ENCODE measurements at regions not wholly inside any gene's neighbourhood (a gene's known extent, or its start where the extent isn't known, plus 50 kb on each side); places are given as distances from the start of the nearest gene placed in this dataset.

GRCh38 chr5:8394965-8395364 lies 526.0 kb downstream of the MTRR start:
- ChIA-PET CTCF (interaction anchor here (1.5 kb wide), 1 partner anchor 301 kb away, joined by 3 read pairs; no protein-coding TSS in a partner anchor), POLR2A (no interaction called here)
- WGBS (ENCODE audit: missing lambda C conversion rate) = 16% methylated on average over 5 of the region's 5 CpGs
- H3K4me3 ChIP-seq = no peak overlapping the region
- ATAC-seq = no peak
- no peak for TF ChIP-seq CBX2 (IDR thresholded peaks at IDR 0.05; ENCODE audit: borderline replicate concordance, low read depth)
- TF ChIP-seq RAD21 (conservative IDR thresholded peaks at IDR 0.05 in 1 of 2, IDR thresholded peaks at IDR 0.05 in 1 of 2) = no peak
- TF ChIP-seq HES2 (IDR thresholded peaks at IDR 0.05) = no peak
- no peak for TF ChIP-seq CEBPB (IDR thresholded peaks at IDR 0.05)
- no peak for TF ChIP-seq RCOR1 (IDR thresholded peaks at IDR 0.05; ENCODE audit: low read depth, low read length)
- TF ChIP-seq SMC3 (IDR thresholded peaks at IDR 0.05) = no peak
- TF ChIP-seq ATOH8 (CRISPR knock-in tag; IDR thresholded peaks at IDR 0.05; ENCODE audit: low read depth) = no peak
- no peak for FAIRE-seq
- no peaks in the 10 kb centered on the region for H3K9me3 ChIP-seq
- no peaks in the 10 kb centered on the region for H3K4me1 ChIP-seq
- H3K4me2 ChIP-seq = no peak overlapping the region
- H3K27ac ChIP-seq = no peak overlapping the region
- DNase-seq (ENCODE audit: low read depth in 1 of 2, low spot score in 1 of 2) = no peak

- DNase-seq (ENCODE audit: low read depth in 1 of 2, low spot score in 1 of 2) = no peak
- H3K4me1 ChIP-seq = no peaks in the 10 kb centered on the region
- no peak for FAIRE-seq
- 3% methylated on average over 1 of the region's 1 CpG for WGBS (ENCODE audit: missing lambda C conversion rate)
- ChIA-PET POLR2A (no interaction called here), CTCF (interaction anchor here (0.7 to 1.5 kb wide), 2 partner anchors 302 to 468 kb away, joined by 3 read pairs; no protein-coding TSS in a partner anchor)
- no peak for ATAC-seq
- TF ChIP-seq ZFP36 (IDR thresholded peaks at IDR 0.05; ENCODE audit: borderline replicate concordance, partially characterized antibody) = no peak
- no peak for TF ChIP-seq ZNF302 (CRISPR knock-in tag; IDR thresholded peaks at IDR 0.05)
- no peak for TF ChIP-seq BHLHE40 (IDR thresholded peaks at IDR 0.05; ENCODE audit: low read depth, low read length)
- TF ChIP-seq PBX3 (IDR thresholded peaks at IDR 0.05) = no peak
- TF ChIP-seq PHF8 (IDR thresholded peaks at IDR 0.05; ENCODE audit: borderline replicate concordance, low read depth) = no peak
- TF ChIP-seq CHD2 (IDR thresholded peaks at IDR 0.05; ENCODE audit: low read length, partially characterized antibody) = no peak
- TF ChIP-seq ESRRA (IDR thresholded peaks at IDR 0.05; ENCODE audit: borderline replicate concordance, low read length) = no peak
- H3K4me2 ChIP-seq = no peak overlapping the region
- no peaks in the 10 kb centered on the region for H3K9me3 ChIP-seq
- H3K27ac ChIP-seq = no peak overlapping the region
- H3K4me3 ChIP-seq = no peak overlapping the region
These were observed 527.3 kb downstream of the MTRR start for GRCh38 chr5:8396246-8396645.

GRCh38 chr5:8396756-8397155 lies 527.8 kb downstream of the MTRR start:
- CTCF ChIA-PET = no interaction called here
- ATAC-seq = no peak
- H3K4me3 ChIP-seq = no peak overlapping the region
- FAIRE-seq = no peak
- WGBS (ENCODE audit: missing lambda C conversion rate) = 0% methylated on average over 2 of the region's 2 CpGs
- no peaks in the 10 kb centered on the region for H3K9me3 ChIP-seq
- POLR2A ChIA-PET = no interaction called here
- no peaks in the 10 kb centered on the region for H3K4me1 ChIP-seq
- no peak overlapping the region for H3K27ac ChIP-seq
- H3K4me2 ChIP-seq = no peak overlapping the region
- DNase-seq (ENCODE audit: low read depth in 1 of 2, low spot score in 1 of 2) = no peak
- no peak for TF ChIP-seq ELK1 (IDR thresholded peaks at IDR 0.05; ENCODE audit: low read depth, low read length)
- no peak for TF ChIP-seq EP300 (IDR thresholded peaks at IDR 0.05)
- no peak for TF ChIP-seq E2F6 (IDR thresholded peaks at IDR 0.05; ENCODE audit: borderline replicate concordance, low read depth)
- no peak for TF ChIP-seq EHMT2 (IDR thresholded peaks at IDR 0.05; ENCODE audit: low read depth)
- no peak for TF ChIP-seq CHD2 (IDR thresholded peaks at IDR 0.05; ENCODE audit: low read length, partially characterized antibody)
- no peak for TF ChIP-seq CHD4 (IDR thresholded peaks at IDR 0.05; ENCODE audit: borderline replicate concordance)
- no peak for TF ChIP-seq MAFK (IDR thresholded peaks at IDR 0.05; ENCODE audit: partially characterized antibody)
- TF ChIP-seq RNF2 (IDR thresholded peaks at IDR 0.05; ENCODE audit: borderline replicate concordance, low read depth) = no peak
- no peak for TF ChIP-seq CBX8 (IDR thresholded peaks at IDR 0.05)
- TF ChIP-seq RARB (CRISPR knock-in tag; IDR thresholded peaks at IDR 0.05) = no peak
- no peak for TF ChIP-seq BCL3 (IDR thresholded peaks at IDR 0.05)
- TF ChIP-seq TP53 (CRISPR knock-in tag; IDR thresholded peaks at IDR 0.05) = no peak
- no peak for TF ChIP-seq HES2 (IDR thresholded peaks at IDR 0.05)
